NOMO-1 treated with DMSO at 0.1 percent for 48 hours (cell line): ENCODE measurements at regions not wholly inside any gene's neighbourhood (a gene's known extent, or its start where the extent isn't known, plus 50 kb on each side); places are given as distances from the start of the nearest gene placed in this dataset.
A peak's percentile ranks its signal among the peaks of the same experiment; 100 is the strongest.
"Not testable (repeated sequence)": the region's sequence is repeated elsewhere in the genome, so short reads cannot be mapped to it uniquely, and the experiment has no call there.

ENCODE experiments used
- DNase-seq: peaks from one replicate; lab custom pipeline; 2025; ENCODE audit not compliant: unreplicated experiment; lab: John Stamatoyannopoulos, UW

GRCh38 chr3:174442302-174442682 is 416.8 kb upstream of the NAALADL2 start:
- DNase-seq = no peak

GRCh38 chr3:174444391-174444790 is 414.7 kb upstream of the NAALADL2 start:
- peak; percentile 64 for DNase-seq

GRCh38 chr3:174457758-174458157 is 401.4 kb upstream of the NAALADL2 start:
- DNase-seq = no peak

- DNase-seq = no peak
Observed at GRCh38 chr3:174460831-174461230, 398.3 kb upstream of the NAALADL2 start.

GRCh38 chr3:174462916-174463315 is 396.2 kb upstream of the NAALADL2 start:
- no peak for DNase-seq

GRCh38 chr3:174465177-174465576 is 394.0 kb upstream of the NAALADL2 start:
- DNase-seq = no peak

GRCh38 chr3:174466471-174467054 is 392.6 kb upstream of the NAALADL2 start:
- DNase-seq = no peak

GRCh38 chr3:174477491-174477890 is 381.6 kb upstream of the NAALADL2 start:
- DNase-seq = no peak

GRCh38 chr3:174480767-174481166 is 378.4 kb upstream of the NAALADL2 start:
- no peak for DNase-seq

- DNase-seq = no peak
Observed at GRCh38 chr3:174482541-174482940, 376.6 kb upstream of the NAALADL2 start.

GRCh38 chr3:174483254-174483653 is 375.9 kb upstream of the NAALADL2 start:
- DNase-seq = no peak

GRCh38 chr3:174483856-174484255 is 375.3 kb upstream of the NAALADL2 start:
- DNase-seq = not testable (repeated sequence)

GRCh38 chr3:174488527-174488926 is 370.6 kb upstream of the NAALADL2 start:
- DNase-seq = no peak

GRCh38 chr3:174495311-174495710 is 363.8 kb upstream of the NAALADL2 start:
- no peak for DNase-seq

GRCh38 chr3:174495928-174496327 is 363.2 kb upstream of the NAALADL2 start:
- no peak for DNase-seq

GRCh38 chr3:174498638-174499037 is 360.5 kb upstream of the NAALADL2 start:
- DNase-seq = no peak

GRCh38 chr3:174505266-174505665 is 353.9 kb upstream of the NAALADL2 start:
- DNase-seq = no peak

- DNase-seq = no peak
Observed at GRCh38 chr3:174524203-174524602, 334.9 kb upstream of the NAALADL2 start.

GRCh38 chr3:174529298-174529697 is 329.8 kb upstream of the NAALADL2 start:
- DNase-seq = no peak

GRCh38 chr3:174531262-174531982 is 327.7 kb upstream of the NAALADL2 start:
- DNase-seq = no peak

GRCh38 chr3:174532216-174532615 is 326.9 kb upstream of the NAALADL2 start:
- no peak for DNase-seq

- no peak for DNase-seq
Observed at GRCh38 chr3:174532776-174533175, 326.4 kb upstream of the NAALADL2 start.

- DNase-seq = no peak
Observed at GRCh38 chr3:174533286-174533685, 325.8 kb upstream of the NAALADL2 start.
